Activated T-cell treated with anti-CD3 and anti-CD28 coated beads, Interleukin-2, amount 50 U/mL, for 24 hours (primary cell): ENCODE measurements at regions not wholly inside any gene's neighbourhood (a gene's known extent, or its start where the extent isn't known, plus 50 kb on each side); places are given as distances from the start of the nearest gene placed in this dataset.

ENCODE experiments used
- DNase-seq: peaks from one replicate; pipeline ENCODE4 v3.0.0-alpha.2; 2020
- H3K27ac Mint-ChIP-seq: 2 replicates; pipeline ENCODE4 v1.8.0; 2020; ENCODE audit warnings: mild to moderate bottlenecking, mixed read lengths
- H3K27me3 Mint-ChIP-seq: 2 replicates; pipeline ENCODE4 v1.8.0; 2020; ENCODE audit warnings: mixed read lengths
- H3K36me3 Mint-ChIP-seq: 2 replicates; pipeline ENCODE4 v1.8.0; 2020; ENCODE audit warnings: low read depth, mixed read lengths
- H3K4me1 Mint-ChIP-seq: 2 replicates; pipeline ENCODE4 v1.8.0; 2020; ENCODE audit warnings: low read depth, mixed read lengths
- H3K4me3 Mint-ChIP-seq: 2 replicates; pipeline ENCODE4 v1.8.0; 2020; ENCODE audit warnings: mild to moderate bottlenecking, moderate library complexity, mixed read lengths
- H3K9me3 Mint-ChIP-seq: 2 replicates; pipeline ENCODE4 v1.8.0; 2020; ENCODE audit warnings: mixed read lengths

DNA sequence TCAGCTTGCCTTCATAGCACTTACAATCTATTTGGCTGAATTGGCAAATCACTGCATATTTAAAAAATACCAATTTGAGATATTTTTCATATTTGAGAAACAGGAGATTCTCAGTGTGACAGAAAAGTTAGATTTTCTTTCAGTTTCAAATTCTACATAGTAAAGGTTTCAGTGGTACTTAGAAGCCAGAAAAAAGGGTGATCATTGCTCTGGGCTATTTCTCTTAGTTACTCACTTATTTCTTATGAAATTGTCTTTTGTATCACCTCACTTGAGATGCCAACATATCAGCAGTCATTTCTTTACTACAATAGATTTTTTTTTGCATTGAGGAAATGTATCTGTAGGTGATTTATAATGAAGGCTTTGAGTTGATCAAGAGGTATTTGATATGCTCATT, 478.2 kb downstream of the GATA3 start:
- peaks cover 20% of the 10 kb centered on the region for H3K27me3 Mint-ChIP-seq
- peaks cover 16% of the 10 kb centered on the region for H3K4me1 Mint-ChIP-seq
- peaks cover 2% of the 10 kb centered on the region for H3K9me3 Mint-ChIP-seq
- DNase-seq: no peak
- no peaks in the 10 kb centered on the region for H3K36me3 Mint-ChIP-seq
- no peak overlapping the region for H3K4me3 Mint-ChIP-seq
- H3K27ac Mint-ChIP-seq: no peak overlapping the region

DNA sequence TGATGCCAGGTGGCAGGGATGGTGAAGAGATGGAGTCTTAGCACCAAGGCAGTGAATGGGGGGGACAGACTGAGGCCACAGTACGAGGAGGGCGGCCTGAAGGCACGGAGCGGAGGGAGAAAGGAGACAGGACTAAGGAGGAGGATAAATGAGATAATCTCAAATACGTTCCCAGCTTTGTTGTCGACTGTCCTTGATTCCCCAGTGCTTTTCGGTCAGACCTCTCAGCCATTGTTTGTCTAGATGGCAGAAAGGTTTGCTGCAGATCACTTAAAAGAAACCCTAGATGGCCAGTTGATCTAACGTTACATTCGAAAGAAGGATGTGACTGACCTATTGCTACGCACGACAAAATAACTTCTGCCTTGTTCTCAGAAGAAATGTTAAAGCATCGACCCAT, 479.0 kb downstream of the GATA3 start:
- Mint-ChIP-seq H3K4me1 (peaks cover 16% of the 10 kb centered on the region), H3K4me3 (no peak overlapping the region), H3K36me3 (no peaks in the 10 kb centered on the region), H3K9me3 (peaks cover 2% of the 10 kb centered on the region), H3K27me3 (peaks cover 23% of the 10 kb centered on the region), H3K27ac (no peak overlapping the region)
- DNase-seq: no peak

DNA sequence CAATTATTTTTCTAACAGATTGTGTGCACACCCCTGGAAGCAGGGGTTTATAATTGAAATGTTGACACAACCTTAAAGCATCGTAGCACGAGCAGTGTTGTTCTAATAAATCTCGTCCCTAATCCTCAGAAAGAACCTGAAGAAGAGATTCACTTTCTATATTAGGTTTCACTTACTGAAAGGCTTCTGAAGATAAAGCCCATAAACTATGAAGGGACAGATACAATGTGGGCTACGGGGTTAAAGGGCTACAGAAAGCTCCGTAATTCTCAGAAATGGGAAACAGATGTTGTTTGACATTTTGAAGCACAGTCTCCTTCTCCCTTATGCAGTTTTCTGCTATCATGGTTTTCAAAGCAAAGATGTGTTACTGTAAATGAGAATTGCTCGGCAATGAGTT, 479.6 kb downstream of the GATA3 start:
- H3K9me3 Mint-ChIP-seq: peaks cover 2% of the 10 kb centered on the region
- no peak for DNase-seq

DNA sequence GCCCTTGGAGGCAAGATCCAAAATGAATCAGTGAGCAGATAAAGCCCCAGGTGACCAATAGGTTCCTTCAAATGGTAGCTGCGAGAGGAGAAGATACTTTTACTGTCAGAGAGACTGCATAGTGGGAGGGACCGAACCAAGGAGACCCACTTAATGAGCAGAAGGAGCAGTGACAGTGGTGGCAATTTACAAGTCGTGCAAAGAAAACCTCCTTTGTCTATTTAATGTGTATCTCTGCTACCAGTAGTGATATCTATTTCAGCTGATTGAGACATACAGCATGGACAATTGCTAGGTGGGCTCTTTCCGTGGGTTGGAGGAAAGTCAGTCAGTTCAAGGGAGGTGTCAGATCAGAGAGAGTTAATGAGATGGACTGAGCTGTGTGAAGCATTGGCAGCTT, 480.4 kb downstream of the GATA3 start:
- Mint-ChIP-seq H3K36me3 (no peaks in the 10 kb centered on the region), H3K4me3 (no peak overlapping the region), H3K9me3 (peaks cover 4% of the 10 kb centered on the region), H3K27ac (no peak overlapping the region), H3K4me1 (peaks cover 16% of the 10 kb centered on the region), H3K27me3 (peaks cover 20% of the 10 kb centered on the region)
- DNase-seq: no peak

More for the DNA sequence above, 479.6 kb downstream of the GATA3 start:
- H3K4me1 Mint-ChIP-seq: peaks cover 16% of the 10 kb centered on the region
- peaks cover 20% of the 10 kb centered on the region for H3K27me3 Mint-ChIP-seq
- H3K36me3 Mint-ChIP-seq: no peaks in the 10 kb centered on the region
- H3K4me3 Mint-ChIP-seq: no peak overlapping the region
- H3K27ac Mint-ChIP-seq: no peak overlapping the region

DNA sequence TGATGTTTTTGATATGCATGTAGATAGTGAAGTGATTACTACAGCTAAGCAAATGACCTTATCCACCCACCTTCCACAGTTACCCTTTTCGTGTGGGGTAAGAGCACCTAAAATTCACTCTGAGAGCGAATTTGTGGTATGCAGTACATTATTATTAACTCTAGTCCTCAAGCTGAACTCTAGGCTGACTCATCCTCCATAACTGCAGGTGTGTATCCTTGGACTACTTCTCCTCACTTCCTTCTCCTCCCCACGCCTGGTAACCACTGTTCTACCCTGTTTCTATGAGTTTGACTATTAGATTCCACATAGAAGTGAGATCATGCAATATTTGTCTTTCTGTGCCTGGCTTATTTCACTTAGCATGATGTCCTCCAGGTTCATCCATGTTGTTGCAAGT, 484.6 kb downstream of the GATA3 start:
- Mint-ChIP-seq H3K27me3 (peaks cover 10% of the 10 kb centered on the region), H3K4me1 (peaks cover 9% of the 10 kb centered on the region), H3K36me3 (no peaks in the 10 kb centered on the region), H3K4me3 (no peak overlapping the region), H3K9me3 (peaks cover 6% of the 10 kb centered on the region), H3K27ac (no peak overlapping the region)
- DNase-seq: no peak

DNA sequence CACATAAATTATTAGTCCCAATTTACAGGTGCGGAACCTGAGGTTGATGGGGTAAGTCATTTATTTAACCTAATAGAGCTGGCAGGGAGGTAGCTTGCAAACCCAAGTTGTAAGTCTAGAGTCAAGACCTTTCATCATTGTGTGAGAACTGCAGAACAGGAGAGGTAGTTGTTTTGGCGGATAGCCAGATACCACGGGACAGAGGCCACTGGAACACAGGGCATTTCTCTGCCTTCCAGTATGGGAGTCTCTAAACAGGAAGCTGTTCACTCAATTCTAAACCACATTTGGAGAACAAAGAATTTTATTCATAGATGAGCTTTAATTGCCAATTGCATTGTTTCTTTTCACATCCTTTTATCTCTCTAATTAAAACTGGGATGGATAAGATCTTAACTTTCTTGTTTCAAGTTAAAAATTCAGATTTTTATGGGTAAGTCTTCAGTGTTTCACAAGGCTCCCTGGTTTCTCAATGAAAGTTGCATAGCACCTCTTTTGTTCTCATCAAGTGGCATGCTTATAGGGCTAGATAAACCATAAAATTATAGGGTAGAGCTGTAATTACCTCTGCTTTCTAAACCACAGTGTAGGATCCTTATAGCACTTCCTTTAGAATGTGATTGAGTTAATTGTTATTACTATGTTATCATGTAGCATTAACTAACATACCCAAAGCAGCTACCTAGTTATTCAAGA, 489.0 kb downstream of the GATA3 start:
- Mint-ChIP-seq H3K27me3 (no peaks in the 10 kb centered on the region), H3K9me3 (peaks cover 6% of the 10 kb centered on the region), H3K27ac (no peak overlapping the region), H3K4me3 (no peak overlapping the region), H3K4me1 (peaks cover 14% of the 10 kb centered on the region), H3K36me3 (no peaks in the 10 kb centered on the region)
- DNase-seq: no peak

DNA sequence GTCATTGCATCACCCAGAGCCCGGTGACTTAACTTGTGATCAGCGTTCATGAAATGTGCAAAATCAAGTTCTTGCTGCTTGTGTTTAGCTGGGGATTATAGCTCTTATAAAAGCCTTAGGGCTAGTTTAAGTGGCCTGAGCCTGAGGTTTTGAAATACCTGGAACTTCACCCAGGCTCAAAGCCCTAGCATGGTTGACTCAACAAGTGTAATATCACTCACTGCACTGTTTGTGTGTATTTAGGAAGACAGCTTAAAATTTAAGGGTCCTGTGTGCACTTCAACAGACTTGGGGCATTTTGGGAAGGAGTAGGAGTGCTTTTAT, 489.5 kb downstream of the GATA3 start:
- peaks cover 10% of the 10 kb centered on the region for H3K9me3 Mint-ChIP-seq
- no peak for DNase-seq
- H3K4me3 Mint-ChIP-seq: no peak overlapping the region
- no peak overlapping the region for H3K27ac Mint-ChIP-seq
- peaks cover 3% of the 10 kb centered on the region for H3K27me3 Mint-ChIP-seq
- peaks cover 14% of the 10 kb centered on the region for H3K4me1 Mint-ChIP-seq
- H3K36me3 Mint-ChIP-seq: no peaks in the 10 kb centered on the region

DNA sequence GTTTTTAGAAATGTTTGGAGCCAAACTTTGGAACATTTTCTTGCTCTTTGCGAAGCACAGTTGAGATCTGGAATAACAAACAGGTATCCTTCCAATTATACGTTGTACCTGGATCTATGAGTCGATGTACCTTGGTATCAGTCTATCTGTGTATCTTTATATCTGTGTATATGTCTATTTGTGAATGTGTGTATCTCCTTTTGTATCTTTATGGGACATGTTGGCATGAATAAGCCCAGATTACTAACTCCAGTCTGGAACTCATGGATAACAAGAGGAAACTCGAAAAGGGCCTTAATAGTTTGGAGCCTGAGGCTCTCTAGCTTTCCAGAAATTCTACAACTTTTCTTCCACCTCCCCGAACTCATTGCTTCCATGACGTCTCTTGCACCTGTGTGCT, 490.0 kb downstream of the GATA3 start:
- peaks cover 8% of the 10 kb centered on the region for H3K27me3 Mint-ChIP-seq
- peaks cover 15% of the 10 kb centered on the region for H3K9me3 Mint-ChIP-seq
- no peak overlapping the region for H3K4me3 Mint-ChIP-seq
- no peak overlapping the region for H3K27ac Mint-ChIP-seq
- H3K4me1 Mint-ChIP-seq: peaks cover 14% of the 10 kb centered on the region
- H3K36me3 Mint-ChIP-seq: no peaks in the 10 kb centered on the region
- DNase-seq: no peak

DNA sequence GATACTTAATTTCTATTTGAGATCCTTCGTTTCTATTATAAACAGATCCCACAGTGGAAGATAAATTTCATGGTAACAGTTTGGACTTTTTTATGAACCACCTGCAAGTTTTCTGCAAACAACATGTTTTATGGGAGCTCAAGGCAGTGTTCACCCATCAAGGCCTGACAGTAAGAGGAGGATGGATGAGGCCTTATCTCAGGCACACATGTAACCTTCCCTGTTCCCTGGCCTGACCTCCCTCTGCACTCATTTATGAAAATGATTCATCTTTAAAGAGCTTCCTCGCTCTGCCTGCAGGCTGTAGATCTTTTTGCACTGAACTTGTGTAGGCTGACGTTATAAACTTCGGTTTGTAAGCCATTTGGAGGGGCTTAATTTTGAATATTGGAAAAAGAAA, 500.1 kb downstream of the GATA3 start:
- DNase-seq: no peak
- H3K27ac Mint-ChIP-seq: no peak overlapping the region
- H3K27me3 Mint-ChIP-seq: peaks cover 20% of the 10 kb centered on the region
- H3K36me3 Mint-ChIP-seq: no peaks in the 10 kb centered on the region
- H3K4me1 Mint-ChIP-seq: no peaks in the 10 kb centered on the region
- H3K9me3 Mint-ChIP-seq: no peaks in the 10 kb centered on the region
- no peak overlapping the region for H3K4me3 Mint-ChIP-seq

DNA sequence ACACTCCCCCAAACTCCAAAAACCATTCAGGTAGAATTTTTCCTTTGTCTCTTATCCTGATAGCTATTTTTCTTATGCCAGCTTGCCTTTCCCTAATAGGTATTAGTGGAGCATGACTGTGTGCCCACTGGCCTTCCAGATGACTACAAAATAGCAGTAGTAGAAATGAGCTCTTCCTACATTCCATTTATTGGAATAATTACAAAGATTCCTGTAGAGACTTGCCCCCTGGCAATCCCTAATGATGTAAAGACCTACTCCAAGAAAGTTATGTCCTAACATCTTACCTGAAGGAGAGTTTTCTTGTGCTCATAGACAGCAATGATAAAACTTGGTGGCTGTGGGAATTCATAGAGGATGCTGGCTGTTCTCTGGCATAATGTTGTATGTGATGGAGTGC, 501.8 kb downstream of the GATA3 start:
- Mint-ChIP-seq H3K4me3 (no peak overlapping the region), H3K36me3 (no peaks in the 10 kb centered on the region), H3K27ac (no peak overlapping the region), H3K27me3 (peaks cover 17% of the 10 kb centered on the region), H3K9me3 (no peaks in the 10 kb centered on the region), H3K4me1 (no peaks in the 10 kb centered on the region)
- DNase-seq: no peak

DNA sequence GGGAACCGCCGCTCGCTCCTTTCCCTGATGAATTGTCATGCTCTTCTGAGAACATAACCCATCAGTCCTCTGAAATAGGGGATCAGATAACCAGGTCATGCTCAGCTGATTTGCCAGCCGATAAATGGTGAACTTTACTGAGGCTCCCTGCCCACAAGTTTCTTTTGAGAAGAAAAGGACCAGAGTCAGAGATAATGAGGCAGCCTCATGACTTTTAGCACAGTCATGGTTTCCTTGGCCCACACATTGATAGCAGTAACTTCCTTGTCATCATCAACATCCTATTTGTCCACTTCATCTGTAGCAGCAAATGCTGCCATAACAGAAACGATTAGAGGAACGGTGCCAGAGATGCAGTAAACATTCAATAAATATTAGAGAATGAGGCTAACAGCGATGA, 509.0 kb downstream of the GATA3 start:
- Mint-ChIP-seq H3K27ac (no peak overlapping the region), H3K4me3 (no peak overlapping the region), H3K27me3 (peaks cover 20% of the 10 kb centered on the region), H3K9me3 (no peaks in the 10 kb centered on the region), H3K36me3 (no peaks in the 10 kb centered on the region), H3K4me1 (peaks cover 6% of the 10 kb centered on the region)
- DNase-seq: no peak

DNA sequence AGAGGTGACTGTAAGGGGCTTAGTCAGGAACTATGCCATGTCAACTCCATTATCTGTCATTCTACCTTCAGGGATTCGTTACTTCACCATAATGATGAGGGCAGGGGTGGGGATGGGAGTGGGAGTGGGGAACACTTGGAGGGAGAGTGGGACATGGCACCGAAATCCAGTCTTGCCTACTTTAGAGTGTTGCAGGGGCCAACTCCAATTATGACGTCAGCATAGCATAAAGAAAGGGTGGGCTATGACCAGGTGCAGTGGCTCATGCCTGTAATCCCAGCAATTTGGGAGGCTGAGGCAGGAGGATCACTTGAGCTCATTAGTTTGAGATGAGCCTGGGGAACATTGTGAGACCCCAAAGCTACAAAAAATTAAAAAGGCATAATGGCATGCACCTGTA, 512.2 kb downstream of the GATA3 start:
- DNase-seq: no peak
- H3K4me3 Mint-ChIP-seq: no peak overlapping the region

DNA sequence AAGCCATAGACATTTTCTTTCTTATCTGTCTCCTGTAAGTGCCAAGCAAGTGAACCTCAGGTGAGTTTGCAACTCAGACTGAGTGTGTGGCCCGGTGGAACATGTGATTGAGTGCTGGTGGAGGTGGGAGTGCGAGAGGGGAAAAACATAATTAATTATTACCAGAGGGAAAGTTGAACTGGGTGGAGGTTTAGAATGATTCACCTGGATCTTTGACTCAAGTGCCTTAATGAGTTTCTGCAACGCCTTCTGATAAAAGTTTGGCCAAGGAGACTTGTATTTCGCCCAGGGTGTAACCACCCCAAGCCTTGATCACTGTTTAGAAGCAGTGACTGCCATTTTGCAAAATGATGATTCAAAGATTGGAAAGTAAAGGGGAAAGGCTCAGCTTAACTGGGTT, 513.9 kb downstream of the GATA3 start:
- Mint-ChIP-seq H3K4me1 (peaks cover 10% of the 10 kb centered on the region), H3K9me3 (no peaks in the 10 kb centered on the region), H3K27ac (peak overlapping the region; percentile 53), H3K36me3 (no peaks in the 10 kb centered on the region), H3K4me3 (no peak overlapping the region), H3K27me3 (peaks cover 30% of the 10 kb centered on the region)
- DNase-seq: no peak

More for the DNA sequence above, 512.2 kb downstream of the GATA3 start:
- H3K36me3 Mint-ChIP-seq: no peaks in the 10 kb centered on the region
- H3K27ac Mint-ChIP-seq: no peak overlapping the region
- peaks cover 10% of the 10 kb centered on the region for H3K4me1 Mint-ChIP-seq
- H3K9me3 Mint-ChIP-seq: no peaks in the 10 kb centered on the region
- H3K27me3 Mint-ChIP-seq: peaks cover 30% of the 10 kb centered on the region

DNA sequence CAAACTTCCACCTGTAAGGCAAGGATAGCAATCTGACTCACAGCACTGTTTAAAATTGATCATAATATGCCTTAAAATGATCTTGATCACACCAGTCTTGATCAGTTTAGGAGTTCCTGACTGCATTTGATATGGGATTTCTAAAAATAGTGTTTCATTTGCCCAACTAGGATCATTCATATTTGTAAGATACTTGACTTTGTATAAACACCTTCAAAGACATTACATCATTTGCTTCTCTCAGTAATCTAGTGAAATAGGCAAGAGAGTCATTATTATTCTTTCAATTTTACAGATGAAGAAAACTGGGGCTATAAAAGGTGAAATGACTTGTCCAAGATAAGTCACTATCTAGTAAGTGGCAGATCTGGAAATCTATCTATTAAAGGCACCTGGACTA, 521.1 kb downstream of the GATA3 start:
- Mint-ChIP-seq H3K9me3 (peaks cover 3% of the 10 kb centered on the region), H3K27me3 (peaks cover 25% of the 10 kb centered on the region), H3K36me3 (no peaks in the 10 kb centered on the region), H3K4me3 (no peak overlapping the region), H3K4me1 (peaks cover 43% of the 10 kb centered on the region), H3K27ac (peak overlapping the region; percentile 1)
- DNase-seq: no peak

DNA sequence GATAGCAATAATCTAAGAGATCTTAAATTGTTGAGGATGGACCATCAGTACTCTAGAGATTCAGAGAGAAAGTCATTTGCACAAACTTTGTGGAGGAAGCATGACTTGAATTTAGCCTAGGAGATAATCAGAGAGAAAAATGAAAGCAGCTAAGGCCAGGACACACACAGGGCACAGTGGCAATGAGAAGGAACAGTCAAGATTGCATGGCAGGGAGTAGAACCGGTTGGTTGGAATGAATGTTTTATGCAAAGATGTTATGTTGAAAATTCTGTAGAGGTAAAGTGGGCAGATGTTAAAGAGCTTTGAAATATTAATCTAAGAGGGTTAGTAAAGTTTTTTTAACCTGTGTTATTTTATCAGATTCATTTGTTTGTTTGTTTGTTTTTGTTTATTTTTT, 521.8 kb downstream of the GATA3 start:
- no peaks in the 10 kb centered on the region for H3K36me3 Mint-ChIP-seq
- no peak for DNase-seq
- H3K27me3 Mint-ChIP-seq: peaks cover 25% of the 10 kb centered on the region
- peaks cover 3% of the 10 kb centered on the region for H3K9me3 Mint-ChIP-seq
- H3K4me1 Mint-ChIP-seq: peaks cover 43% of the 10 kb centered on the region
- peak overlapping the region; percentile 31 for H3K27ac Mint-ChIP-seq
- no peak overlapping the region for H3K4me3 Mint-ChIP-seq

DNA sequence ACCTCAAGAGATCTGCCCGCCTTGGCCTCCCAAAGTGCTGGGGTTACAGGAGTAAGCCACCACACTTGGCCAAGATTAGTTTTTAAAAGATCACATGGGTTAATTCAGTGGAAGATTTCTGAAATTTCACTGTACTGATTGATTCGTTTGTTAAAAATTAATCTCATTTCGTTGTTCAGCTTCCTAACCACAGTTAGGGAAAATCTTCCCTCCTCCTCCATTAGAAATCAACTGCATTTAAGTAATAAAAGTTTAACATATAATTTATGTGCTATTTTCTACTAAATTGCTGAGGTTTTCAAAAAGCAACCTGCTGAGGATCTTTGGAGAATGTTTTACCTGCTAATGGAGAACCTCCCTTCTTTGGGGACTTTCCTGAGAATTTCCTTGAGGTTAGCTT, 522.4 kb downstream of the GATA3 start:
- Mint-ChIP-seq H3K4me1 (peaks cover 44% of the 10 kb centered on the region), H3K27ac (peak overlapping the region; percentile 76), H3K27me3 (peaks cover 22% of the 10 kb centered on the region), H3K4me3 (no peak overlapping the region), H3K9me3 (peaks cover 3% of the 10 kb centered on the region), H3K36me3 (no peaks in the 10 kb centered on the region)
- no peak for DNase-seq
